Endometrium (tissue), 2 donors: ENCODE measurements at regions not wholly inside any gene's neighbourhood (a gene's known extent, or its start where the extent isn't known, plus 50 kb on each side); places are given as distances from the start of the nearest gene placed in this dataset.
"Not testable (repeated sequence)": the region's sequence is repeated elsewhere in the genome, so short reads cannot be mapped to it uniquely, and the experiment has no call there.

Experiments used
- FAIRE-seq: peaks from 2 replicates; lab custom pipeline; 2012; peaks lifted over from hg19 to GRCh38; lab: Jason Lieb, UNC
- donor health status: control.
- donor health status: control.

DNA sequence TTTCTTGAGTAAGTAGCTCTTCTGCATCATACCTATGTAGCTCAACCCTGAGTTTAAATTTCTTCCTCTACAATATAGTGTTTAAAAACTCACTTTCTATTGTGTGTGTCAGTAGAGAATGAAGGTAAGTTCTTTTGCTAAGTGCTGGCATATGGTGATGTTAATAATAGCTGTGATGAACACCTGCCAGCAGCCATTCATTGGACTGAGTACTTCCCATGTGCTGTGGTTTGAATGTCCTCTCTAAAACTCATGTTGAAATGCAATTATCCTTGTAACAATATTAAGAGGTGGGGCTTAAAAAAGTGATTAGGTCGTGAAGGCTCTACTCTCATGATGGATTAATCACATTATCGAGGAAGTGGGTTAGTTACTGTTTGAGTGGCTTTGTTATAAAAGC is 645.2 kb upstream of the RGMB start:
- FAIRE-seq, result no peak

- FAIRE-seq, result no peak
Observed at GRCh38 chr5:98128846-98129245, 644.6 kb upstream of the RGMB start.

GRCh38 chr5:98130261-98131035 is 643.0 kb upstream of the RGMB start:
- no peak for FAIRE-seq

GRCh38 chr5:98144116-98144515 is 629.3 kb upstream of the RGMB start:
- no peak for FAIRE-seq

DNA sequence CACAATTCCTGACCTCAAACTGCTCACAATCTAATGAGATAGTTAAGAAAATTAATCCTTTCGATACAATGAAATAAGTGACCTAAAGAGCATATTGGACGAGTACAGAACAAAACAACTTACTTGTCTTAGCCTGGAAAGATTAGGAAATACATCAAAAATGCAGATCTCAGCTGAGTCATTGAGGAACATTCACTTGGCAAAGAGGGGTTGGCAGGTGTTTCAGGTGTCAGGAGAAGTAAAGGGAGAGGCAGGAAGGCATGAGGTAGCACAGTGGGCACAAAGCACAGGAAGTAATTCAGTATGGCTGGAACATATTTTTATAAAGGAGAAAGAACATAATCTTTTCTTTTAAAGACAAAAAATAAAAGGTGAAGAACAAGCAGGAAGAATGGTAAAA is 628.8 kb upstream of the RGMB start:
- no peak for FAIRE-seq

- no peak for FAIRE-seq
Observed at GRCh38 chr5:98157368-98157767, 616.1 kb upstream of the RGMB start.

DNA sequence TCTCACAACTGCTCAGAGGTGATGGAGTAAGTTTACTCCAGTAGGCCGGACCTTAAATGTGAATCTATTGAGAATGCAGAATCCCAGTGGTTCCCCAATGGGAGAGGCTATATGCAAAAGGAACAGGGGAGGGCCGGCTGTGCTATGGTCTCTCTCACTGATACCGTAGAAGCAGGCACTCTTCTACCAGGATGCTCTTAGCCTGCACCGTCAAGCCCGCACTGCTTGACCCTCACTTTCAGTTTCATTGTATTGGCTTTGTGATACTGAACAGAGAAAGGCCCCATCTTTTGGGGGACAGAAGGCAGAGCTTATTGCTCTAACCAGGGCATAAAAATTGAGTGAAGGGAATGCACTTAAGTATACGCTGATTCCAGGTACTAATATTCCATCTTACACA is 615.0 kb upstream of the RGMB start:
- FAIRE-seq, result no peak

DNA sequence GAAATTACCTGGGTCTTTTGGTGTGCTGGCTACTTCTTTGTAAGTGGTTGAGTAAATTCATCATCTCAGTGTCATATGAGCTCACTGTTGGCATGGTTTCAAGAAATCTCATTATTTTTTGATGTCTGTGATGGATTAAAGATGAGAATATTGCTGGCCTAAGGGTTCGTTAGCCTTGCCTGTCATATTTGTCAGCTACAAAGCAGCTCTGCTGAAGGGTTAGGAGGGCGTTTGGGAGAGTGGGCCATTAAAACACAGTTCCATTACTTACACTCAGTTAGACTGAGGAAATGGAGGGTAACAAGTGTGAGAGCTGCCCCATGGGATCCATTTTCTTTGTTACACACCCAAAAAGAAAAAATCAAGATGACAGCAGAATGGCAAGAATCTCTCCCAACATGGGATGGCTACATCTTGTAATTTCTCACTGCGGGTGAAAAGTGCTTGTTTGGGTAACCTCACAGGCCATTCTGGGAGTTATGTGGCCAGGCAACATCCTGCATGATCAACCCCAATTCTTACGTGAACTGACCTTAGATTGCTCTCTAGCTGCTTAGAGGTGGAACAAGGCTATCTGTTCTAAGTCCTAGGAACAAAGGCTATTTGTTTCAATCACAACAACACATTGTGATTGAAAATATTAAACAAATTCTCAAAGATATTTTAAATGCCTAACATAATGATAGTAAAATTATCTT is 609.5 kb upstream of the RGMB start:
- FAIRE-seq, result no peak

GRCh38 chr5:98168871-98169270 is 604.6 kb upstream of the RGMB start:
- FAIRE-seq, result no peak

GRCh38 chr5:98170994-98171393 is 602.5 kb upstream of the RGMB start:
- no peak for FAIRE-seq

- no peak for FAIRE-seq
Observed at GRCh38 chr5:98173334-98173733, 600.1 kb upstream of the RGMB start.

GRCh38 chr5:98175474-98175873 is 598.0 kb upstream of the RGMB start:
- no peak for FAIRE-seq

DNA sequence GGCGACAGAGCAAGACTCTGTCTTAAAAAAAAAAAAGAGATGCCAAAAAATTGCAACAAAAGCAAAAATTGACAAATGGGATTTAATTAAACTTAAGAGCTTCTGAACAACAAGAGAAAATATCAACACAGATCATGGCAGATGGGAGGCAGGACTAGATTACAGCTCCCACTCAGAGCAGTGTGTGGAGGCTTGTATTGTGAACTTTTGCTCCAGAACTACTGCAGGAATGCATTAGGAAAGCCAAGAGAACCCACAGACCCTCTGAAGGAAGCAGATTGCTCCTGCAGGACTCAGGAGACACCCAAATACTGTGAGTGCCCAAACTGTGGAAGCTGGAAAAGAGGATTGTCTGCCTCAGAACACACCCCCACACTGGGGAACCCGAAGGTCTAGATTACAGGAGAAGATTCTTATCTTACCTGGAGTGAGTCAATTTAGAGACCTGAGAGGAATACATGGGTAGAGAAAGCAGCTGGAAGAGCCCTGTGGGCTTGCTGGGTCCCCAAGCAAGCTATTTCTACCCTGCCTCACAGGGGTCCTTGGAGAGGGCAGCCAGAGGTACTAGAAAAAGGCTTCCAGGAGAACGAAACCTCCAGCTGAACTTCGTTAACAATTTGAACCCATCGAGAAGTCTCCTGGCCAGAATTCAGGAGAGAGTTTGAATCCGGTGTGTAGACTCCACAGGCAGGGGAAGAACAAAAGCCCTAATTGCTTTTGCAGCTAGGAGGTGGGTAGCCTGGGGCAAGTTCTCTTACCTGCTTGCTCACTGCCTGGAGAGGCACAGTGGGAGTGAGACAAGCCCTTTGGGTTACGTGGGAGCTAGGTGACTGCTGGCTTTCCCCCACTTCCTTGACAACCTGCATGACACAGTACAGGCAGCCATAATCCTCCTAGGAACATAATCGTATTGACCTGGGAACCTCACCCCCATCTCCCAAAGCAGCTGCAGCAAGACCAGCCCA is 593.4 kb upstream of the RGMB start:
- FAIRE-seq, result no peak

DNA sequence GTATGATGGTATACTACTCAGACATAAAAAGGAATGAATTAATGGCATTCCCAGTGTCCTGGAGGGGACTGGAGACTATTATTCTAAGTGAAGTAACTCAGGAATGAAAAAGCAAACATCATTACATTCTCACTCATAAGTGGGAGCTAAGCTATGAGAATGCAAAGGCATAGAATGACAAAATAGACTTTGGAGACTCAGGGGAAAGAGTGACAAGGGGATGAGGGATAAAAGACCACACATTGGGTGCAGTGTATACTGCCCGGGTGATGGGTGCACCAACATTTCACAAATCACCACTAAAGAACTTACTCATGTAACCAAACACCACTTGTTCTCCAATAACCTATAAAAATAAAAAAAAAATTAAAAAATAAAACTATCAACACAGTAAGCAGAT is 587.3 kb upstream of the RGMB start:
- no peak for FAIRE-seq

DNA sequence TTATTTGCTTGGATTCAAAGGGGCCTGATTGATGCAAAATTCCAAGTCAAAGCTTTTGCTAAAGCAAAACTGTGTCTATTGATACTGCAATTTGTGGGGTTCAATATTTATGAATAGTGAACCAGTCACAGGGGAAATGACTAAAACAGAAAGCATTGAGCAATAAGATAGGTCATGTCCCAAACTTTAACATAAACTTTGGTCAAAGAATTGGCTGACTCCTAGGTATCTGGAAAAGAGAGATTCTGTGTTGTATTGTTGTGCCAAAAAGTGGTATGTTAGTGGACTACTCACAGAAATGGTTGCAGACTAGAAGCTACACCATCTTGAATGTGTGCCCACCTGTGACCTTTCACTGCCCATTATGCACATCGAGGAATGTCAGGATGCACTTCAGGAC is 585.5 kb upstream of the RGMB start:
- FAIRE-seq, result no peak

DNA sequence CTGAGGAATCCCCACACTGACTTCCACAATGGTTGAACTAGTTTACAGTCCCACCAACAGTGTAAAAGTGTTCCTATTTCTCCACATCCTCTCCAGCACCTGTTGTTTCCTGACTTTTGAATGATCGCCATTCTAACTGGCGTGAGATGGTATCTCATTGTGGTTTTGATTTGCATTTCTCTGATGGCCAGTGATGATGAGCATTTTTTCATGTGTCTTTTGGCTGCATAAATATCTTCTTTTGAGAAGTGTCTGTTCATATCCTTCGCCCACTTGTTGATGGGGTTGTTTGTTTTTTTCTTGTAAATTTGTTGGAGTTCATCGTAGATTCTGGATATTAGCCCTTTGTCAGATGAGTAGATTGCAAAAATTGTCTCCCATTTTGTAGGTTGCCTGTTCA is 583.1 kb upstream of the RGMB start:
- FAIRE-seq, result not testable (repeated sequence)

DNA sequence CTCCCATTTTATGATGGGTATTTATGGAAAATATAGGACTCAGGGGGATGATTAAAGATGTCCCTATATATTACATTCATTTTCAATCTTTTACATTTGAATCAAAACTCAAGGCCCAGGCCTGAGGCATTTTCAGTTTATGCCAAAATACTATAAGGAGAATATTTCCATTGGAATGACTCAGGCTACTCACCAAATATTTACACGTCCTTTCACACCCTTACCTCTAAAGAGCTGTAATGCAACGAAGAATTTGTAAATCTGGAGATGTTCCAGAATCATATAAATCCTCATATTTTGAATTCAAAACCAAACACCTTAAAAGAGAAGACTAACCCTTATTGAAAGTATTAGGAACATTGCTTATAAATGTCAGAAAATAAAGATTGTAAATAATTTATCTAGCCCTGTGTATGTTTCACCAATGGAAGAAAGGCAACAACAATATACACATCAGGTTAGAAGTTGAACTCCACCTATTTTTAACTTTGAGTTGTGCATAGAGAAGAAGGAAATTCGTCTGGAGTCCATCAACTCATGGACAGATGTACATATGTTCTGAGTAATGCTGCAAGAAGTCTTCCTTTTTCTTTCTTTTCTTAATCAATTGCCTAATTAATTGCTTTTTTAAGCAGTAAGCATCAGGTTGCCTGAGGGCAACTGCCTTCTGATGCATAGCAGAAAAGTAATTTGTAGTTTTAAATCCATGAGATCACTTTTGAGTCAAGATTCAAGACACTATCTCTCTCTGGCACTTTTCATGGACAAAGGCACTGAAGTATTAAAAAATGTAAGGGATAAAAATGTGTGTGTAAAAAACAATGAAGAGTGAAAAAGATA is 579.3 kb upstream of the RGMB start:
- FAIRE-seq, result no peak

DNA sequence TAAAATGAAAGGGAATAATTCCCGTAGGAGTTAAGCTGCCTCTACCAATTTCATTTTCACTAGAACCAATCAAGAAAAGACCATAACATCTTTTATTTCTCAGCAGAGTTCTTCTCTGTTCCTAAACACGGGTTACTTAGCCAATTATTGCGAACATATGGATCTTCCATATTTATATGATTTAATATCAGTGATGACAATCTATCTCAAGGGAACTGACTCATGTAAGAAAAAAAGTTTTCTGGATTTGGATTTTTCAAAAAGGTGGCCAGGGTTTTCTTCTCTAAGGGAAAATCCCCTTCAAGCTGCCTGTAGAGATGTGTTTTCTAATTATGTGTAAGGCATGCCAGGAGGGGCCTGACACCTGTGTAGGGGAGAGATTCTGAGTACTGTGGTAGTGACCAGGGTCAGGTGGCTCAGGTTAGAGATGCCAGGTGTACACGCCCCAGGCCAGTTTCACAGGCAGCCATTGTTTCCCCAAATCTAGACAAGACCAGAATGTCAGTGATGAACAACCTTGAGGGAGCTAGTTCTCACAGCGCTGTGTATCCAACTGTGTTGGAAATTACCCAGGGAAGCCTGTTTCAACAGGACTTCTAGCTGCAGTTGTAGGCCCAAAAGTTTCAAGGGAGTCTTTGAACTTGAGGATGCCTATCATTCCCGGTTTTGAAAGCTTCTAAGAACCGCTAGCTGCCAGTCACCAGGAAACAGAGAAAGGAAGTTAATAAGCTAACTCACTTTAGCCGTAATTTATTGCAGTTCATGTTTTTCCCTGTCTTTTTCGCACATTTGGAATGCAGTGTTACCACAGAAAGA is 572.5 kb upstream of the RGMB start:
- FAIRE-seq, result no peak

DNA sequence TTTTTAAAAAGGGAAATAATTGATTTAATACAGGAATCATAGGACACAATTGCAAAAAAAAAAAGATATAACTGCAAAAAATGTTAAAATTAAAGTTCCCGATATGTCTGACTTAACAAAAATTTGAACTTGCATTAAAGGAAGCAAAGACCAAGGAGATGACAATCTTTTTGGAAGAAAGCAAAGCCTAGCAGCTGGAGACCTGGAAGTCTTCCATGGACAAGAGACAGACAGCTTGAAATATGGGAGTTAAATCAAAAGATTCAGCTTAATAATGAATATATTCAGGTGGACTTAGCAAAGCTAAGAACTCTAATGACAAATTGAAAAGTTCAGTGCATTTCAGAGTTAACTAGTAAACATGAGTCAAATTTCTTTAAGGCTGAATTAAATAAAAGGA is 568.7 kb upstream of the RGMB start:
- FAIRE-seq, result no peak

DNA sequence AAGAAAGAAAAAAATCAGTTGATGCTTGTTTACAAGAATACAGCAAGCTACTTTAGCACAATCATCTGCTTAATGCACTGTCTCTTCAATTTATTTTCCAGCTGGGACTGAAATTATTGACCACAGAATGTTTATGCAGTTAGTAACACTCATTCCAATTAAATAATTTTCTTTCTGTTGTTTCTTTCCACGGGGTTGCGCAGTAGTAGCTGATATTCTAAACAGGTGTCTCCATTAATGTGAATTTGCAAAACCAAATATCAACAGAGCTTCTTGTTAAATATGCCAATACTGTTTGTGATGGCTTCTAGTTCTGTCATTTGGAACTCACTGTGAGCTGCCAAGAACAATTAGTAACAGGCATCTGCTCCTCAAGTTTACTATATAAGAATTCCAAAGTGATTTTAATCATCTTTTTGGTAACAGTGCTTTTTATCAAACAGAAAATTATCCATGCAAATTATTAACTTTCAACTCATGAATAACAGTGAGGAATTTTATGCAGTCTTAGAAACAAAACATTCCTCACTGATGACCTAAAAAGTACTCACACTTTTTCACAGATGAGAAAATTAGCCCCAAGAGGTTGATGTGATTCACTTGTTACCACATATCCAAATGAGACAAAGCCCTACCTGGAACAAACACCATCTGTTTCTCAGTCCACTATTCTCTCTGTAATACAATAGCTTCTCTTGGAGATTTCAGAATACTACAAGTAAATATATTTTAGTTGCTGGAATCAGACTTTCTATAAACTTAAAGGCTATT is 567.6 kb upstream of the RGMB start:
- no peak for FAIRE-seq
